Colonic mucosa (tissue), 4 donors: ENCODE measurements at regions not wholly inside any gene's neighbourhood (a gene's known extent, or its start where the extent isn't known, plus 50 kb on each side); places are given as distances from the start of the nearest gene placed in this dataset.
"Not testable (repeated sequence)": the region's sequence is repeated elsewhere in the genome, so short reads cannot be mapped to it uniquely, and the experiment has no call there.

Experiments
- DNase-seq: peaks from one replicate; pipeline ENCODE4 v3.0.0-alpha.2; 2020
- H3K27ac ChIP-seq: fragments of 200-600 bp; one replicate; pipeline ENCODE4 v1.8.0; 2021
- H3K27me3 ChIP-seq: fragments of 200-600 bp; one replicate; pipeline ENCODE4 v1.8.0; 2021
- H3K36me3 ChIP-seq: fragments of 200-600 bp; one replicate; pipeline ENCODE4 v1.8.0; 2021
- H3K4me1 ChIP-seq: fragments of 200-600 bp; one replicate; pipeline ENCODE4 v1.8.0; 2021; ENCODE audit warnings: mild to moderate bottlenecking
- H3K4me3 ChIP-seq: fragments of 200-600 bp; one replicate; pipeline ENCODE4 v1.8.0; 2021
- H3K9ac ChIP-seq, 2 donors: one replicate each; pipeline ENCODE4 v1.7.0; 2013; ENCODE audit warnings: control low read depth in 2 of 2, low read depth in 2 of 2, low read length in 2 of 2
- H3K9me3 ChIP-seq: fragments of 200-600 bp; one replicate; pipeline ENCODE4 v1.8.0; 2021
- intact Hi-C: fragments of 100-400 bp; cut with DNase I; formaldehyde crosslinking; loops from one replicate; pipeline ENCODE4 v1.14.1; 2022
- TF ChIP-seq, protein P1 (sequence below): fragments of 200-600 bp; IDR thresholded peaks from one replicate; pipeline ENCODE4 v1.8.0; 2022; ENCODE audit warnings: antibody characterized with exemption, mild to moderate bottlenecking
- donor health status: healthy.
- donor health status: DM: no; HTN: no; CAD: no.
- donor health status: DM: no; HTN: no; CAD: no.

- no peaks in the 10 kb centered on the region for H3K9me3 ChIP-seq
Measured at GRCh38 chr6:68134796-68135195, 500.3 kb upstream of the ADGRB3 start.

DNA sequence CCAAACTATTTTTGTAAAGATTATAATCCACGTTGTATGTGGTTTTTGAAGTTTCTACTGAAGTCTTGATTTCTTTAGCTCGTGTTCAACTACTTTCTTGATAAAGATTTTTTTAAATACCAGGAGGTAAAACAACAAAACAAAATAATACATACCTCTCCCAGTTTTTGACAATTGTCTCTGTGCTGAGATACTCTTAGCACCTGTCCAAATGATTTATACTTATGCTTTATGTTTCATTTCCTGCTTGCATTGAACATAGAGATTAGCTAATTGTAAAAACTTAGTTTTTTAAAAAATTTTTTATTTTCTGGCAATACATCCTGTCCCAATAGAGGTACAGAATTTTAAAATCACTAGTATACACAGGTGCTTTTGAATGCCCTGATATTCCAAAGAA lies 506.9 kb upstream of the ADGRB3 start:
- intact Hi-C loops, result no loop called here
- Histone ChIP-seq H3K4me1 (no peaks in the 10 kb centered on the region), H3K4me3 (no peak overlapping the region), H3K9me3 (no peaks in the 10 kb centered on the region), H3K36me3 (no peaks in the 10 kb centered on the region), H3K27ac (no peak overlapping the region), H3K9ac (no peak overlapping the region), H3K27me3 (no peaks in the 10 kb centered on the region)
- DNase-seq, result no peak
- TF ChIP-seq, protein P1, sequence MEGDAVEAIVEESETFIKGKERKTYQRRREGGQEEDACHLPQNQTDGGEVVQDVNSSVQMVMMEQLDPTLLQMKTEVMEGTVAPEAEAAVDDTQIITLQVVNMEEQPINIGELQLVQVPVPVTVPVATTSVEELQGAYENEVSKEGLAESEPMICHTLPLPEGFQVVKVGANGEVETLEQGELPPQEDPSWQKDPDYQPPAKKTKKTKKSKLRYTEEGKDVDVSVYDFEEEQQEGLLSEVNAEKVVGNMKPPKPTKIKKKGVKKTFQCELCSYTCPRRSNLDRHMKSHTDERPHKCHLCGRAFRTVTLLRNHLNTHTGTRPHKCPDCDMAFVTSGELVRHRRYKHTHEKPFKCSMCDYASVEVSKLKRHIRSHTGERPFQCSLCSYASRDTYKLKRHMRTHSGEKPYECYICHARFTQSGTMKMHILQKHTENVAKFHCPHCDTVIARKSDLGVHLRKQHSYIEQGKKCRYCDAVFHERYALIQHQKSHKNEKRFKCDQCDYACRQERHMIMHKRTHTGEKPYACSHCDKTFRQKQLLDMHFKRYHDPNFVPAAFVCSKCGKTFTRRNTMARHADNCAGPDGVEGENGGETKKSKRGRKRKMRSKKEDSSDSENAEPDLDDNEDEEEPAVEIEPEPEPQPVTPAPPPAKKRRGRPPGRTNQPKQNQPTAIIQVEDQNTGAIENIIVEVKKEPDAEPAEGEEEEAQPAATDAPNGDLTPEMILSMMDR, result no peak

More at GRCh38 chr6:68134796-68135195, 500.3 kb upstream of the ADGRB3 start:
- TF ChIP-seq, protein P1, result no peak
- DNase-seq, result no peak
- H3K27ac ChIP-seq, result no peak overlapping the region
- H3K27me3 ChIP-seq, result no peaks in the 10 kb centered on the region
- no peak overlapping the region for H3K9ac ChIP-seq
- no peak overlapping the region for H3K4me3 ChIP-seq
- intact Hi-C loops, result no loop called here
- no peaks in the 10 kb centered on the region for H3K4me1 ChIP-seq
- H3K36me3 ChIP-seq, result no peaks in the 10 kb centered on the region

- Histone ChIP-seq H3K9me3 (no peaks in the 10 kb centered on the region), H3K4me1 (no peaks in the 10 kb centered on the region), H3K27ac (no peak overlapping the region), H3K9ac (no peak overlapping the region), H3K4me3 (no peak overlapping the region), H3K27me3 (no peaks in the 10 kb centered on the region), H3K36me3 (no peaks in the 10 kb centered on the region)
- intact Hi-C loops, result no loop called here
- no peak for DNase-seq
- TF ChIP-seq, protein P1, result no peak
Measured at GRCh38 chr6:68127074-68127473, 508.0 kb upstream of the ADGRB3 start.

DNA sequence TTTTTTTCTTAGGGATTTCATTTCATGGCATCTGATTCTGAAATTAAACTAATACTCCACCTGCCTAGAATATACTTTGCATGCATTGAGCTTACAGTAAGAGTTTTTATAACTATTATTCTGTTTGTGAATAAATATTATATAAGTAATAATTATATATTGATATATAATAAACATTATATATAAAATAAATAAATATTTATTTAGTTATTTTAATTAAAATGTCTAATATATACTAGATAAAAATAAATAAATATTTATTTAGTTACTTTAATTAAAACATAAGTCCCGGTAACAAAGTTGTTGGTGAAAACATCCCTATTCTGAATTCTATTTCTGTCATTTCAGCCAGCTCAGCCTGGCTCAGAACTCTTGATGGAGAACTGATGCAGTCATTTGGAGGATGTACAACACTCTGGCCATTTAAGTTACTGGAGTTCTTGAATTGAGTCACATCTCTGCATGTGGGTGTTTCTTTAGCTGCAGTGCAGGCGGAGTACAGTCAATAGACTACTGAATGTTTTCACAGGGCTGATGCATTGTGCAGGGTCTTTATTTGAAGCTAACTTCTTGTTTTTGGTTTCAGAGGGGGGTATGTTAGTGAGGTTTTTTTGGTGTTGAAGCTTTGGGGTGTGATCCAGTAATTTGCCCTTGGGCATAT lies 508.9 kb upstream of the ADGRB3 start:
- intact Hi-C loops, result no loop called here

DNA sequence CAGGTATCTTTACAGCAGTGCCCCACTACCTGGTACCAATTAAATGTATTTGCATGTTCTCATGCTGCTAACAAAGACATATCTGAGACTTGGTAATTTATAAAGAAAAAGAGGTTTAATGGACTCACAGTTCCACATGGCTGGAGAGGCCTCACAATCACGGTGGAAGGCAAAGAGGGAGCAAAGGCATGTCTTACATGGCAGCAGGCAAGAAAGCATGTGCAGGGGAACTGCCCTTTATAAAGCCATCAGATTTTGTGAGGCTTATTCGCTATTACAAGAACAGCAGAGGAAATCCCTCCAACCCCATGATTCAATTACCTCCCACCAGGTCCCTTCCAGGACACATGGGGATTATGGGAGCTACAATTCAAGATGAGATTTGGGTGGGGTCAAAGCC lies 512.1 kb upstream of the ADGRB3 start:
- H3K27me3 ChIP-seq, H3K4me3 ChIP-seq, H3K27ac ChIP-seq, H3K9ac ChIP-seq, intact Hi-C loops, H3K36me3 ChIP-seq, H3K9me3 ChIP-seq, DNase-seq, H3K4me1 ChIP-seq: not testable (repeated sequence)

More for the DNA sequence above, 508.9 kb upstream of the ADGRB3 start:
- Histone ChIP-seq H3K4me3 (no peak overlapping the region), H3K27me3 (no peaks in the 10 kb centered on the region), H3K9ac (no peak overlapping the region), H3K36me3 (no peaks in the 10 kb centered on the region), H3K4me1 (no peaks in the 10 kb centered on the region), H3K9me3 (no peaks in the 10 kb centered on the region), H3K27ac (no peak overlapping the region)
- TF ChIP-seq, protein P1, result no peak
- DNase-seq, result no peak

DNA sequence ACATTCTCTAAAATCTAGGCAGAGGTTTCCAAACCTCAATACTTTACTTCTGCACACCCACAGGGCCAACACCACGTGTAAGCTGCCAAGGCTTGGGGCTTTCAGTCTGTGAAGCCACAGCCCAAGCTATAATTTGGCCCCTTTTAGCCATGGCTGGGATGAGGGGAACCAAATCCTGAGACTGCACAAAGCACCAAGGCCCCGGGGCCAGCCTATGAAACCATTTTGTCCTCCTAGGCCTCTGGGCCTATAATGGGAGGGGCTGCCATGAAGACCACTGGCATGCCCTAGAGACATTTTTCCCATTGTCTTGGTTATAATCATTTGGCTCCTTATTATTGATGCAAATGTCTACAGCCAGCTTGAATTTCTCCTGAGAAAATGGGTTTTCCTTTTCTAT lies 513.0 kb upstream of the ADGRB3 start:
- intact Hi-C loops, result no loop called here
- Histone ChIP-seq H3K9me3 (no peaks in the 10 kb centered on the region), H3K27ac (no peak overlapping the region), H3K4me3 (no peak overlapping the region), H3K4me1 (no peaks in the 10 kb centered on the region), H3K27me3 (no peaks in the 10 kb centered on the region), H3K9ac (no peak overlapping the region), H3K36me3 (no peaks in the 10 kb centered on the region)
- DNase-seq, result no peak
- TF ChIP-seq, protein P1, result no peak

GRCh38 chr6:68120954-68121353 lies 514.1 kb upstream of the ADGRB3 start:
- H3K36me3 ChIP-seq, H3K27ac ChIP-seq, H3K4me1 ChIP-seq, H3K9me3 ChIP-seq, H3K27me3 ChIP-seq, intact Hi-C loops, DNase-seq, H3K9ac ChIP-seq, H3K4me3 ChIP-seq: not testable (repeated sequence)
